ENCODE measurements at regions not wholly inside any gene's neighbourhood (a gene's known extent, or its start where the extent isn't known, plus 50 kb on each side); places are given as distances from the start of the nearest gene placed in this dataset.

- peak overlapping the region; percentile 84 for H3K27ac Mint-ChIP-seq (ENCODE audit: unreplicated experiment)
- FAIRE-seq, result peak; percentile 50
- no peak for TF ChIP-seq EZH2 (IDR thresholded peaks at IDR 0.05; ENCODE audit: insufficient read depth, low read length)
- TF ChIP-seq, protein P1, sequence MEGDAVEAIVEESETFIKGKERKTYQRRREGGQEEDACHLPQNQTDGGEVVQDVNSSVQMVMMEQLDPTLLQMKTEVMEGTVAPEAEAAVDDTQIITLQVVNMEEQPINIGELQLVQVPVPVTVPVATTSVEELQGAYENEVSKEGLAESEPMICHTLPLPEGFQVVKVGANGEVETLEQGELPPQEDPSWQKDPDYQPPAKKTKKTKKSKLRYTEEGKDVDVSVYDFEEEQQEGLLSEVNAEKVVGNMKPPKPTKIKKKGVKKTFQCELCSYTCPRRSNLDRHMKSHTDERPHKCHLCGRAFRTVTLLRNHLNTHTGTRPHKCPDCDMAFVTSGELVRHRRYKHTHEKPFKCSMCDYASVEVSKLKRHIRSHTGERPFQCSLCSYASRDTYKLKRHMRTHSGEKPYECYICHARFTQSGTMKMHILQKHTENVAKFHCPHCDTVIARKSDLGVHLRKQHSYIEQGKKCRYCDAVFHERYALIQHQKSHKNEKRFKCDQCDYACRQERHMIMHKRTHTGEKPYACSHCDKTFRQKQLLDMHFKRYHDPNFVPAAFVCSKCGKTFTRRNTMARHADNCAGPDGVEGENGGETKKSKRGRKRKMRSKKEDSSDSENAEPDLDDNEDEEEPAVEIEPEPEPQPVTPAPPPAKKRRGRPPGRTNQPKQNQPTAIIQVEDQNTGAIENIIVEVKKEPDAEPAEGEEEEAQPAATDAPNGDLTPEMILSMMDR (IDR thresholded peaks at IDR 0.05; ENCODE audit: insufficient read depth, low read depth, low read length), result no peak
- peaks cover 2% of the 10 kb centered on the region for H3K9me3 Mint-ChIP-seq (ENCODE audit: unreplicated experiment)
- H3K4me1 Mint-ChIP-seq (ENCODE audit: low read depth, unreplicated experiment), result peaks cover 25% of the 10 kb centered on the region
- H3K4me3 Mint-ChIP-seq (ENCODE audit: unreplicated experiment), result no peak overlapping the region
- Histone ChIP-seq H3K4me3 (ENCODE audit: insufficient read depth, low read depth, low read length) (no peak overlapping the region), H3K4me2 (ENCODE audit: low read length) (peak overlapping the region; percentile 63), H3K9me3 (ENCODE audit: insufficient read depth, low read depth, low read length) (peaks cover 5% of the 10 kb centered on the region), H3K36me3 (ENCODE audit: insufficient read depth, low read length) (no peaks in the 10 kb centered on the region), H2AFZ (ENCODE audit: low read depth, low read length) (no peak overlapping the region), H3K79me2 (ENCODE audit: insufficient read depth, low read length) (no peaks in the 10 kb centered on the region), H3K27ac (ENCODE audit: low read depth, low read length) (peak overlapping the region; percentile 94), H3K27me3 (ENCODE audit: insufficient read depth, low read length) (no peaks in the 10 kb centered on the region), H3K9ac (ENCODE audit: low read length) (peak overlapping the region; percentile 65), H3K4me1 (ENCODE audit: insufficient read depth, low read length) (peaks cover 33% of the 10 kb centered on the region), H4K20me1 (ENCODE audit: insufficient read depth, low read length) (no peaks in the 10 kb centered on the region)
- peaks cover 9% of the 10 kb centered on the region for H3K27me3 Mint-ChIP-seq (ENCODE audit: low read depth, unreplicated experiment)
- H3K36me3 Mint-ChIP-seq (ENCODE audit: low read depth, unreplicated experiment), result no peaks in the 10 kb centered on the region
- peak; percentile 83 for DNase-seq (ENCODE audit: low read depth)
Observed at GRCh38 chr11:69351460-69351859, 57.5 kb downstream of the MYEOV start.

- Histone ChIP-seq H3K27me3 (ENCODE audit: insufficient read depth, low read length) (no peaks in the 10 kb centered on the region), H3K4me3 (ENCODE audit: insufficient read depth, low read depth, low read length) (no peak overlapping the region), H3K9ac (ENCODE audit: low read length) (peak overlapping the region; percentile 65), H3K27ac (ENCODE audit: low read depth, low read length) (peak overlapping the region; percentile 94), H3K36me3 (ENCODE audit: insufficient read depth, low read length) (no peaks in the 10 kb centered on the region), H4K20me1 (ENCODE audit: insufficient read depth, low read length) (no peaks in the 10 kb centered on the region), H3K9me3 (ENCODE audit: insufficient read depth, low read depth, low read length) (peaks cover 5% of the 10 kb centered on the region), H3K4me1 (ENCODE audit: insufficient read depth, low read length) (peaks cover 40% of the 10 kb centered on the region), H2AFZ (ENCODE audit: low read depth, low read length) (no peak overlapping the region), H3K4me2 (ENCODE audit: low read length) (peak overlapping the region; percentile 63), H3K79me2 (ENCODE audit: insufficient read depth, low read length) (no peaks in the 10 kb centered on the region)
- no peak for TF ChIP-seq EZH2 (IDR thresholded peaks at IDR 0.05; ENCODE audit: insufficient read depth, low read length)
- TF ChIP-seq, protein P1 (IDR thresholded peaks at IDR 0.05; ENCODE audit: insufficient read depth, low read depth, low read length), result no peak
- peaks cover 25% of the 10 kb centered on the region for H3K4me1 Mint-ChIP-seq (ENCODE audit: low read depth, unreplicated experiment)
- peaks cover 12% of the 10 kb centered on the region for H3K27me3 Mint-ChIP-seq (ENCODE audit: low read depth, unreplicated experiment)
- peaks cover 2% of the 10 kb centered on the region for H3K9me3 Mint-ChIP-seq (ENCODE audit: unreplicated experiment)
- FAIRE-seq (no peak), DNase-seq (ENCODE audit: low read depth) (peak; percentile 39)
- H3K4me3 Mint-ChIP-seq (ENCODE audit: unreplicated experiment), result no peak overlapping the region
- H3K36me3 Mint-ChIP-seq (ENCODE audit: low read depth, unreplicated experiment), result no peaks in the 10 kb centered on the region
- H3K27ac Mint-ChIP-seq (ENCODE audit: unreplicated experiment), result peak overlapping the region; percentile 80
Observed at GRCh38 chr11:69352166-69352565, 58.2 kb downstream of the MYEOV start.

DNA sequence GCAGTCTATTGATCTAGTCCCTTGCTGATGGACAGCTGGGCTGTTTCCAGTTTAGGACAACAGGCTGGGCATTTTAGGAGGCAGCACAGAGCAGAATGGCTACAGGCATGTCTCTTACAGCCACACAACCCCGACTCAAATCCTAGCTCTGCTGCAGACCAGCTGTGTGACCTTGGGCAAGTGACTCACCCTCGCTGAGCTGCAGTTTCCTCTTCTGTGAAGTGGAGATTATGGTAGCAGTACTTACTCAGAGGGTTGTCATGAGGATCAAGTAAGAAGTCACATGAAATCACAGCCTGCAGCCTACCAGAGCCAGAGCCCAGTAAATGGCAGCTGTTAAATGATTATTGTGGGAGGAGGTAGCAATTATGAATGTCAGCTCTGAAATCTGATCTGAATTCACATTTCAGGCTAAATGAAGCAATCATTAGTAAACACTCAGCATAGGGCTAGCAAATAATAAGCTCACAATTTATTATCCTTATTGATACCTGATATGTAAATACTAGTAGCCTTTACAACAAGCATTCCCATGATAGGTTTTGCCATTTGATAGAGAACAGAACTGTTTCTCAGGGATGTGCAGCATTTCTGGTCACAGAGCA is 58.9 kb downstream of the MYEOV start:
- Mint-ChIP-seq H3K27ac (ENCODE audit: unreplicated experiment) (peak overlapping the region; percentile 80), H3K9me3 (ENCODE audit: unreplicated experiment) (peaks cover 2% of the 10 kb centered on the region), H3K36me3 (ENCODE audit: low read depth, unreplicated experiment) (no peaks in the 10 kb centered on the region), H3K4me1 (ENCODE audit: low read depth, unreplicated experiment) (peaks cover 25% of the 10 kb centered on the region), H3K27me3 (ENCODE audit: low read depth, unreplicated experiment) (peaks cover 14% of the 10 kb centered on the region), H3K4me3 (ENCODE audit: unreplicated experiment) (no peak overlapping the region)
- peak; percentile 98 for FAIRE-seq
- no peak overlapping the region for H2AFZ ChIP-seq (ENCODE audit: low read depth, low read length)
- peaks cover 5% of the 10 kb centered on the region for H3K9me3 ChIP-seq (ENCODE audit: insufficient read depth, low read depth, low read length)
- no peaks in the 10 kb centered on the region for H3K79me2 ChIP-seq (ENCODE audit: insufficient read depth, low read length)
- peaks cover 41% of the 10 kb centered on the region for H3K4me1 ChIP-seq (ENCODE audit: insufficient read depth, low read length)
- H3K36me3 ChIP-seq (ENCODE audit: insufficient read depth, low read length), result no peaks in the 10 kb centered on the region
- peak overlapping the region; percentile 63 for H3K4me2 ChIP-seq (ENCODE audit: low read length)
- peak; percentile 97 for DNase-seq (ENCODE audit: low read depth)
- H3K4me3 ChIP-seq (ENCODE audit: insufficient read depth, low read depth, low read length), result no peak overlapping the region
- TF ChIP-seq, protein P1 (IDR thresholded peaks at IDR 0.05; ENCODE audit: insufficient read depth, low read depth, low read length), result no peak
- no peak for TF ChIP-seq EZH2 (IDR thresholded peaks at IDR 0.05; ENCODE audit: insufficient read depth, low read length)
- peak overlapping the region; percentile 65 for H3K9ac ChIP-seq (ENCODE audit: low read length)
- no peaks in the 10 kb centered on the region for H3K27me3 ChIP-seq (ENCODE audit: insufficient read depth, low read length)
- peak overlapping the region; percentile 94 for H3K27ac ChIP-seq (ENCODE audit: low read depth, low read length)
- no peaks in the 10 kb centered on the region for H4K20me1 ChIP-seq (ENCODE audit: insufficient read depth, low read length)

All from astrocyte (in vitro differentiated cells and primary cell).